ENCODE measurements at regions not wholly inside any gene's neighbourhood (a gene's known extent, or its start where the extent isn't known, plus 50 kb on each side); places are given as distances from the start of the nearest gene placed in this dataset.

DNA sequence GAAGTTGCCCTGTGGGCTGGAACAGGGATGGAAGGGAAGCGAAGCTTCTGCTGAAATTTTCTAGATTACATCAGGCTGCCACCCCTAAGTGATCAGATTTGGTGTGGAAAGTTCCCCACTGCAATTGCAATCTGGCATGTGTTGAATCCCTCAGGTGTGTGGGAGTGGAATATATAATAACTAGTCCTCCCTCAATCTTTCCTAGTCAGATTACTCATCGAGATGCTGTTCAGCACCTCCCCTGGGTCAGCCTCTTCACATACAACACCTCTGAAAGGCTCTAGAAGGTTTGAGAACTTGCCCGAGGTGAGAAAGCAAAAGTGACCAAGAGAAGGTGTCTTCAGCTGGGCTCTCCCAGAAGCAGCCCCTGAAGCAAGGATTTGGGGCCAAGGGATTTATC is 336.8 kb downstream of the BCOR start:
- DNase-seq (ENCODE audit: low spot score) = no peak

DNA sequence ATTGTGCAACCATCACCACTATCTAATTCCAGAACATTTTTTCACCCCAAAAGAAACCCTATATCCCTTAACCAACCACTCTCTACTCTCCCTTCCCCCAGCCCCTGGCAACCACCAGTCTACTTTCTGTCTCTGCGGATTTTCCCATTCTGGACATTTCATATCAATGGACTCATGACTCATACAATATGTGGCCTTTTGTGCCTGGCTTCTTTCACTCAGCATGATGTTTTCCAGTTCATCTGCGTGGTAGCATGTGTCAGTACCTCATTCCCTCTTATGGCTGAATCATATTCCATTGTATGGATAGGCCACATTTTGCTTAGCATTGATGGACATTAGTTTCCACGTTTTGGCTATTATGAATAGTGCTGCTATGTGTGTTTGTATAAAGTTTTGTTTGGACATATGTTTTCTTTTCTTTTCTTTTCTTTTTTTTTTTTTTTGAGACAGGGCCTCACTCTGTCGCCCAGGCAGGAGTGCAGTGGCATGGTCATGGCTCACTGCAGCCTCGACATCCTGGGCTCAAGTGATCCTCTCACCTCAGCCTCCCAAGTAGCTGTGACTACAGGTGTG is 335.4 kb downstream of the BCOR start:
- peak; percentile 45 for DNase-seq (ENCODE audit: low spot score)

DNA sequence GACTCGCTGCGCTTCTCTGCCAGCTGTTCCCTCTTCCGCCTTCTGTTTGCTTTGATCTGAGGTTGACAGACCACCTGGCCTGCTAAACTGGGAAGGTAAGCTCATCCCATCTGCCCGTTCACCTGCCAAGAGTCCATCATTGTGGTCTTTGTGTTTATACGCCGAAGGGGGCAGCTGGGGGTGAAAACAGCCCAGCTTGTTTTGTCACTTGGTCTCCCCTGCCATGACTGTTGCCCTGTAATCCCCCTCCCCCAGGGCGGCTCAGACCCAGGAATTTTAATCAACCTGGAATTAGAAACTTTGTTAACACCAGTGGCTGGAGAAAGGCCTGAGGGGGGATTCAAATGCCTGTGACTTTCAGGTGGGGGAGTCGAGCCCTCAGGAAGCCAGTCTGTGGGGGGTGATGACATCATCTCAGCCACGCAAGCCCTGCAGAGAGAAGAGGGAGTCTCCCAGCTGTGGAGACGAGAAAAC is 333.3 kb downstream of the BCOR start:
- peak; percentile 7 for DNase-seq (ENCODE audit: low spot score)

GRCh38 chrX:39765327-39765726 is 332.4 kb downstream of the BCOR start:
- DNase-seq (ENCODE audit: low spot score) = no peak

DNA sequence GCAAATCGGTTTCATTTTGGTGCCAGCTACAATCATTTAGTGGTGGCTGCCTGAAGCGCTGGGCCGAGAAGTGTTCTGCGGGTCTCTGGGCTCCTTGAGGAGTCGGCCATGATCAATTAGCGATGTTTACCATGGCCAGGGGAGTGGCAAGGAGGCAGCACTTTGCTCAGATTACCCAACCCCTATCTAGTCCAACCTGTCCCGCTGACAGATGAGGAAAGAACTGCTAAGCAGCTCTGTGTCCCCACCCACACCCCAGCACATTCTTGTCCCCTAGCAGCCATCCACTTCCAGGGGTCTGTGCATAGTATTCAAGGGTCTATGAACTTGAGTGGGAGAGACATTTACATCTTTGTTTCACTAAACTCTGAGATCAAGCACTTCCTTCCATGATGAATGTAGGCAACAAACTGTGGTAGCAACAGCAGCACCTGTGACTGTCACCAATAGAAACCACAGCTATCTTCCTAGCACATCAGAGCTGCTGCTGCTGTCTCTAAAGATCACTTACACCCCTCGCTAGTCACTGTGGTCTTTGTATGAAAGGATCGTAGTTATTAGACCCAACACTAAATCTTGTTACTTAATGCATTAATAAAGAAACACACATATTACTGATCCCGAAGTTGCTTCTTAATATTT is 331.6 kb downstream of the BCOR start:
- no peak for DNase-seq (ENCODE audit: low spot score)

DNA sequence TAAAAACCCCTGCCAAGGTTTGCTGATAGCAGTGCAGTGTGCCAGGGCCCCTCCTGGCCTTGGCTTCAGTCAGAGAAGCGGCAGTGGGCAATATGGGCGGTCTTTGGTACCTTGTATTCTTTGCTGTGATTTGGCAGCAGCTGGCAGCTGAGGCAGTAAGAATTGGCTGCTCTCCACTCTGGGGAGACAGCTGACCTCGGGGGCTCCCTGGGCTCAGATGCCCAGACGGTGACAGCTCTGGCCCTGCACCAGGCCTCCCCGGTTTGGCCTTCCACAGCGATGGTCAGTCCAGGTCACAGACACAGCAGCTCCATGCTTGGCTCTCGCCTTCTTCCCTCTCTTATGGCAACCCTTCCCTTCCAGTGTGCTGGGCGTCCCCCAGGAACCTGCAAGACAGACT is 330.9 kb downstream of the BCOR start:
- DNase-seq (ENCODE audit: low spot score) = no peak

- no peak for DNase-seq (ENCODE audit: low spot score)
Observed at GRCh38 chrX:39767446-39767845, 330.3 kb downstream of the BCOR start.

- no peak for DNase-seq (ENCODE audit: low spot score)
Observed at GRCh38 chrX:39769748-39770147, 328.0 kb downstream of the BCOR start.

GRCh38 chrX:39771089-39771488 is 326.7 kb downstream of the BCOR start:
- DNase-seq (ENCODE audit: low spot score) = no peak

DNA sequence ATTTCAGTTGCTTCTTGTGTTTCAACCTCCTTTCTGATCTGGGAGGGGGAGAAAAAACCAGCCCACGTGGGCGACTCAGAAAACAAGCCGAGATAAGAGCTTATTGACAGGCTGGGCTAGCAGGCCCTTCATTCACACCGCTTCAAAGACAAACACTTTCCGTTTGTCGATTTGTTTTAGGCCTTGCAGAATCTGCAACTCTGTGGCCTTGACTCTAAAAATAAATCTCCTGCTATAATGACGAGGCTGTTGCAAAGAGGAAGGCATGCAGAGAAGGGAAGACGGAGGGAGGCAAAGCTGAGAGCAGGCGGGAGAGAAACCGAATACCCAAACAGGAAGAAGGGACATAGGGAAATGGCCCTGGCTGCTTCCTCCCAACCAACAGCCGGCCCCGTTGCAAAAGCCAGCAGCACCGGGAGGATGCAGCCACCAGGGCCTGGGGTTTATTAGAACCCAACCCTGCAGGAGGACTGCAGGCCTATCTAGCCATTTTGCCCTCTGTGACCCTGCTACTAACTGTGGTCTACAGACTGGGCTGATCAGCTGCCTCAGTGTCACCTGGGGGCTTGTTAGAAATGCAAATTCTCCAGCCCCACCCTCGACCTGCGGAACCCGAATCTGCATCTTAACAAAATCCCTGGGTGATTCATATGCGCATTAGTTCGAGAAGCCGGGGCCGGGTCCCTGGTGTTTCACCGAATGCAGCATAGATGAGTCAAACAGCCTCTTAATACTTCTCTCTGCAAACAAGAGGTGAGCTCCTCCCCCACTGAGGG is 325.5 kb downstream of the BCOR start:
- DNase-seq (ENCODE audit: low spot score) = peak; percentile 39

- DNase-seq (ENCODE audit: low spot score) = no peak
Observed at GRCh38 chrX:39773150-39773549, 324.6 kb downstream of the BCOR start.

GRCh38 chrX:39773923-39774773 is 323.6 kb downstream of the BCOR start:
- DNase-seq (ENCODE audit: low spot score) = peak; percentile 17

GRCh38 chrX:39774774-39775328 is 322.9 kb downstream of the BCOR start:
- DNase-seq (ENCODE audit: low spot score) = no peak

GRCh38 chrX:39777623-39778025 is 320.1 kb downstream of the BCOR start:
- no peak for DNase-seq (ENCODE audit: low spot score)

GRCh38 chrX:39779952-39780783 is 317.6 kb downstream of the BCOR start:
- DNase-seq (ENCODE audit: low spot score) = no peak

DNA sequence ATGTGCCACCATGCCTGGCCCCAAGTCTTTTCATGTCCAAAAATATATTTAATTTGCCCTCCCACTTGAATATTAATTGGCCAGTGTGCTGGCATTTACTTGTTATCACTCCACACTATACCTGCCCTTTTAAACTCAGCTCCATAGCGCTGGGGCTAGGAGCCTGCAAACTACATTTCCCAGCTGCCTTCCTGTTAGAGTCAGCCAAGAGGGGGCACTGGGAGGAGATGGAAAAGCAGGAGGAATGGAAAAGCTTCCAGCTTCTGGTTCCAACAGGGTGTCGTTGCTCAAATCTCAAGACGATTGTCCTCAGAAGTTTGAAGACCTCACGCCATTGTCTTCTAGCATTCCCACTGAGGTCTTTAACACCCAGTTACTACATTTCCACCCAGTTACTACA is 315.5 kb downstream of the BCOR start:
- DNase-seq (ENCODE audit: low spot score) = no peak

- DNase-seq (ENCODE audit: low spot score) = no peak
Observed at GRCh38 chrX:39787999-39788398, 309.8 kb downstream of the BCOR start.

DNA sequence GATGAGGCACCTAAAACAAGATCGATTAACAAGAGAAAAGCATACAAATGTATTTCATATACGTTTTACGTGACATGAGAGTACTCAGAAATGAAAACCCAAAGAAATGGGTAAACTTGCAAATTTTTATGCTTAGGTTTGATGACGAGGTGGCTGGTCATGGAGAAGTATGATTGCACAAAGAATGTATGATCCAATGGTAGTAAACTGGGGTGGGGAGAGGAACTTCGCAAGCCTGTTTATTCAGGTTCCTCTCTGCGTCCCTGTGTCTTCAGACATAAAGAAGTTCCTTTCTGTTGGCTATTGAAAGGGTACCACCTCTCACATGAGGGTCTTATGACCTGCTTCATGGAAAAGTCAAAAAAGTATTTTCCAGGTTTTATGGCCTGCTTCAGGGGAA is 309.2 kb downstream of the BCOR start:
- DNase-seq (ENCODE audit: low spot score) = no peak

- DNase-seq (ENCODE audit: low spot score) = no peak
Observed at GRCh38 chrX:39791691-39792090, 306.1 kb downstream of the BCOR start.

- DNase-seq (ENCODE audit: low spot score) = no peak
Observed at GRCh38 chrX:39795605-39796004, 302.2 kb downstream of the BCOR start.

DNA sequence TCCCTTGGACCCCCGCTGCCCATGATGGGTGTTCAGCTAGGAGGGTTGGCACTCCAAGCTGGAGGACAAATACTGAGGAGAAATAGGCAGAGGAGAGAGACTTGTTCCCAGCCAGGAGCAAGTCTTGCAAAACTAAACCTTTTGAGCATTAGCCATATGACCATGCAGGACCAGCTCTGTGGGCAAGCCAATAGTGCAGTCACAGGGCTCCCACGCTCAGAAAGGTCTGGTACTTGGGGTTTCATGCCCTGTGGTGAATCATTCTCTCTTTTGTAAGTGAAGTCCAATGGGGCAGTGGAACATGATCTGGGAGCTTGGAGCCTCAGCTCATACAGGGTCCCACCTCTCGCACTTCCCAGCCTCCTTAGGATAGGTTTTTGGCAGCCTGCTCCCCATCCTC is 300.9 kb downstream of the BCOR start:
- no peak for DNase-seq (ENCODE audit: low spot score)
